Caco-2 (cell line): ENCODE measurements at regions not wholly inside any gene's neighbourhood (a gene's known extent, or its start where the extent isn't known, plus 50 kb on each side); places are given as distances from the start of the nearest gene placed in this dataset.

Experiments used
- BruUV-seq: library from RNA; stranded (reverse); fragments of 400-500 nt; replicated peaks from 2 replicates; lab custom pipeline; 2021; lab: Mats Ljungman, UMichigan
- CTCF ChIA-PET: fragments of 300-600 bp; sonication (Branson Sonifier 250); formaldehyde crosslinking; loops from one replicate; lab custom pipeline; 2022; ENCODE audit warnings: antibody characterized with exemption; lab: Charles Lee
- POLR2A ChIA-PET: fragments of 300-600 bp; sonication (Branson Sonifier 250); formaldehyde crosslinking; loops from one replicate; lab custom pipeline; 2022; ENCODE audit warnings: antibody characterized with exemption; lab: Charles Lee
- DNase-seq, 2 experiments: peaks; one replicate each; pipeline versions ENCODE4 v3.0.0 to v3.0.0-alpha.2; 2020 to 2022
- H3K27me3 ChIP-seq: replicated peaks from 2 replicates; pipeline ENCODE4 v1.6.0; 2011; ENCODE audit warnings: low read length; ENCODE audit not compliant: control insufficient read depth, insufficient read depth
- H3K36me3 ChIP-seq: 2 replicates; pipeline ENCODE4 v1.5.1; 2011; ENCODE audit warnings: low read length; ENCODE audit not compliant: control insufficient read depth, insufficient read depth
- H3K4me1 ChIP-seq: fragments of 250-450 bp; sonication (Bioruptor Pico); 2 replicates; pipeline ENCODE4 v1.5.1; 2020; ENCODE audit warnings: mild to moderate bottlenecking
- H3K4me3 ChIP-seq: 2 replicates; pipeline ENCODE4 v1.5.1; 2011; ENCODE audit warnings: low read depth, mild to moderate bottlenecking, control low read depth, low read length
- H3K9me3 ChIP-seq: fragments of 250-450 bp; sonication (Bioruptor Pico); 2 replicates; pipeline ENCODE4 v1.5.1; 2020; ENCODE audit warnings: mild to moderate bottlenecking, moderate library complexity
- H3K27ac Mint-ChIP-seq: one replicate; pipeline ENCODE4 v1.8.0; 2022; ENCODE audit warnings: mixed read lengths; ENCODE audit not compliant: unreplicated experiment
- H3K27me3 Mint-ChIP-seq: one replicate; pipeline ENCODE4 v1.8.0; 2022; ENCODE audit warnings: mixed read lengths; ENCODE audit not compliant: insufficient read depth, unreplicated experiment
- H3K36me3 Mint-ChIP-seq: one replicate; pipeline ENCODE4 v1.8.0; 2022; ENCODE audit warnings: mild to moderate bottlenecking, mixed read lengths; ENCODE audit not compliant: insufficient read depth, unreplicated experiment
- H3K4me1 Mint-ChIP-seq: one replicate; pipeline ENCODE4 v1.8.0; 2022; ENCODE audit warnings: low read depth, mixed read lengths; ENCODE audit not compliant: unreplicated experiment
- H3K4me3 Mint-ChIP-seq: one replicate; pipeline ENCODE4 v1.8.0; 2022; ENCODE audit warnings: mild to moderate bottlenecking, moderate library complexity, mixed read lengths; ENCODE audit not compliant: unreplicated experiment
- H3K9me3 Mint-ChIP-seq: one replicate; pipeline ENCODE4 v1.8.0; 2022; ENCODE audit warnings: mixed read lengths; ENCODE audit not compliant: unreplicated experiment
- CTCF ChIP-seq, 2 experiments: fragments of 200-600 bp in 1 of 2; IDR thresholded peaks; 1 replicate in 1 of 2; 2 replicates in 1 of 2; pipeline versions ENCODE4 v1.5.1 to v1.8.0; 2011 to 2022; ENCODE audit warnings: antibody characterized with exemption in 1 of 2, control low read depth in 1 of 2, inconsistent platforms in 1 of 2, low read depth in 1 of 2, low read length in 1 of 2, mild to moderate bottlenecking in 1 of 2, moderate library complexity in 1 of 2; ENCODE audit not compliant: insufficient read depth in 1 of 2, severe bottlenecking in 1 of 2, unreplicated experiment in 1 of 2
- intact Hi-C: fragments of 100-400 bp; cut with micrococcal nuclease; formaldehyde crosslinking; loops from one replicate; pipeline ENCODE4 v1.10.0; 2022; ENCODE audit not compliant: unreplicated experiment

- H3K4me3 Mint-ChIP-seq = no peak overlapping the region
- POLR2A ChIA-PET = no interaction called here
- H3K9me3 ChIP-seq = no peaks in the 10 kb centered on the region
- no peak overlapping the region for H3K4me3 ChIP-seq
- CTCF ChIA-PET = no interaction called here
- intact Hi-C loops = no loop called here
- no peaks in the 10 kb centered on the region for H3K27me3 ChIP-seq
- H3K4me1 ChIP-seq = no peaks in the 10 kb centered on the region
- H3K36me3 ChIP-seq = no peaks in the 10 kb centered on the region
- H3K36me3 Mint-ChIP-seq = no peaks in the 10 kb centered on the region
- BruUV-seq = no TSS peak
- H3K4me1 Mint-ChIP-seq = no peaks in the 10 kb centered on the region
- H3K27ac Mint-ChIP-seq = no peak overlapping the region
- no peak for DNase-seq
- peaks cover 3% of the 10 kb centered on the region for H3K27me3 Mint-ChIP-seq
- TF ChIP-seq CTCF (IDR thresholded peaks at IDR 0.05; ENCODE audit: insufficient read depth in 1 of 2, low read depth in 1 of 2, low read length in 1 of 2, severe bottlenecking in 1 of 2, unreplicated experiment in 1 of 2) = no peak
- H3K9me3 Mint-ChIP-seq = no peaks in the 10 kb centered on the region
Measured at GRCh38 chr20:40082436-40082835, 606.6 kb downstream of the MAFB start.

GRCh38 chr20:40081653-40082052, 607.4 kb downstream of the MAFB start:
- CTCF ChIA-PET = no interaction called here
- H3K36me3 Mint-ChIP-seq = no peaks in the 10 kb centered on the region
- POLR2A ChIA-PET = no interaction called here
- H3K27ac Mint-ChIP-seq = no peak overlapping the region
- DNase-seq = no peak
- BruUV-seq = no TSS peak
- Histone ChIP-seq H3K9me3 (no peaks in the 10 kb centered on the region), H3K4me3 (no peak overlapping the region), H3K27me3 (no peaks in the 10 kb centered on the region), H3K4me1 (no peaks in the 10 kb centered on the region), H3K36me3 (no peaks in the 10 kb centered on the region)
- intact Hi-C loops = no loop called here
- TF ChIP-seq CTCF (IDR thresholded peaks at IDR 0.05; ENCODE audit: insufficient read depth in 1 of 2, low read depth in 1 of 2, low read length in 1 of 2, severe bottlenecking in 1 of 2, unreplicated experiment in 1 of 2) = no peak
- H3K4me3 Mint-ChIP-seq = no peak overlapping the region
- H3K27me3 Mint-ChIP-seq = peaks cover 3% of the 10 kb centered on the region
- no peaks in the 10 kb centered on the region for H3K4me1 Mint-ChIP-seq
- no peaks in the 10 kb centered on the region for H3K9me3 Mint-ChIP-seq

- POLR2A ChIA-PET = no interaction called here
- CTCF ChIA-PET = no interaction called here
- H3K27ac Mint-ChIP-seq = no peak overlapping the region
- Histone ChIP-seq H3K27me3 (no peaks in the 10 kb centered on the region), H3K4me3 (no peak overlapping the region), H3K36me3 (no peaks in the 10 kb centered on the region), H3K9me3 (no peaks in the 10 kb centered on the region), H3K4me1 (no peaks in the 10 kb centered on the region)
- no peaks in the 10 kb centered on the region for H3K4me1 Mint-ChIP-seq
- peaks cover 3% of the 10 kb centered on the region for H3K27me3 Mint-ChIP-seq
- TF ChIP-seq CTCF (IDR thresholded peaks at IDR 0.05; ENCODE audit: insufficient read depth in 1 of 2, low read depth in 1 of 2, low read length in 1 of 2, severe bottlenecking in 1 of 2, unreplicated experiment in 1 of 2) = no peak
- no peaks in the 10 kb centered on the region for H3K9me3 Mint-ChIP-seq
- intact Hi-C loops = no loop called here
- DNase-seq = no peak
- H3K36me3 Mint-ChIP-seq = no peaks in the 10 kb centered on the region
- H3K4me3 Mint-ChIP-seq = no peak overlapping the region
- no TSS peak for BruUV-seq
Measured at GRCh38 chr20:40080041-40080652, 608.9 kb downstream of the MAFB start.
